Neural cell (in vitro differentiated cells): ENCODE measurements at regions not wholly inside any gene's neighbourhood (a gene's known extent, or its start where the extent isn't known, plus 50 kb on each side); places are given as distances from the start of the nearest gene placed in this dataset.

Source experiments
- CTCF ChIP-seq: fragments of 450-650 bp; IDR thresholded peaks from 2 replicates; pipeline ENCODE4 v1.5.1; 2014; ENCODE audit warnings: antibody characterized with exemption, mild to moderate bottlenecking, moderate library complexity; ENCODE audit not compliant: poor library complexity, severe bottlenecking
- POLR2AphosphoS5 ChIP-seq: IDR thresholded peaks from 2 replicates; pipeline ENCODE4 v1.6.1; 2012

GRCh38 chr7:50226669-50227068, 77.8 kb upstream of the IKZF1 start:
- no peak for TF ChIP-seq CTCF
- no peak for TF ChIP-seq POLR2AphosphoS5
